ENCODE measurements at regions not wholly inside any gene's neighbourhood (a gene's known extent, or its start where the extent isn't known, plus 50 kb on each side); places are given as distances from the start of the nearest gene placed in this dataset.
"Not testable (repeated sequence)": the region's sequence is repeated elsewhere in the genome, so short reads cannot be mapped to it uniquely, and the experiment has no call there.

- no peak for DNase-seq (ENCODE audit: low read depth, low spot score)
Measured at GRCh38 chr18:43797347-43797746, 520.1 kb upstream of the SYT4 start.

DNA sequence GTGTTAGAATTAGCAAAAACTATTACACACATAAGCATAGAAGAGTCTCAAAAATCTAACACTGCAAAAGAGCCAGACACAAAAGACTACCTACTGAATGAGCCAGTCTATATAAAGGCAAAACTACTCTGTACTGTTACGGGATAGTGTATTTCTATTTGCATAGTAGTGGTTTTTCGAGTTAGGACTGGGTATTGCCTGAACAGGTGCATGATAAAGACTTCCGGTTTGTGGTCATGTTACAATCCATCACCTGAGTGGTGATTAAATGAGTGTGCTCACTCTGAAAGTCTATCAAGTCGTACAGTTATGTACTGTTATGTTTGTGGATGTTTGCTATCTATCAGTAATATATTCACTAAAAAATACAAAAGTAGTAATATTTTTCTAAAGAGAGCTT lies 523.3 kb upstream of the SYT4 start:
- DNase-seq (ENCODE audit: low read depth, low spot score) = no peak

- DNase-seq (ENCODE audit: low read depth, low spot score) = no peak
Measured at GRCh38 chr18:43805646-43806194, 528.4 kb upstream of the SYT4 start.

DNA sequence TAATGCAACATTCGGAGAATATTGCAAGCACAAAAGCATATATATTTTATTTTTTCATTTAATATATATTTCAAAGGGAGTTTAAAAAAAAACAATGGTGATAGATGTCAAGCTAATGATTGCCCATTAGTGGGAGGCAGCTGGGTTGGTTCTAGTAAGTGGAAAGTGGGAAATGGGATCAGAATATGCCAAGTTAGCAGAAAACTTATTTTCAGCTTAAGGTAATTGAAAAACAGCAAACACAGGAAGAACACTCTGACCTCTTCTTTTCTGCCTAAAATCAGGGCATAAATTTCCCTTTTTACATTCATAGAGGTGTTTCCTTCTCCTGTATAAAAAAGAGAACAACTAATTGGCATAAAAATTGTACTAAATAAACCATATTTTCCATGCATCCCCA lies 535.3 kb upstream of the SYT4 start:
- DNase-seq (ENCODE audit: low read depth, low spot score) = no peak

DNA sequence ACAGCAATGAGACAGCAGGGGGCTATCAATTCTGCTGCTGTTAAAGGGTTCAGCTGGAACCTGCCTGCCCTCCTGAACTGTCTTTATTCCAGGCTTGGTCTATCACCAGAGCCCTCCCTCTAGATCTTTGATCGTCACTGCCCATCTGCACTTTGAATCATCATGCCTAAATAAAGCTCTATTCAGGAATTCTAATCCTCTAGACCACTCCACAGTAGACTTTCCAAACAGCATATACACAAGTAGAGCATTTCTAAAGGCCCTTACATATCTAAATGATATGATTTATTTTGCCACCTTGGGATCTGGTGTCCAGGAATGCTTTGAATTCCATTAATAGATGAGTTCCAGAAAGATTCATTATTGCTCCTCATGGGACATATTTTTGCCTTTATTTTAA lies 542.1 kb upstream of the SYT4 start:
- no peak for DNase-seq (ENCODE audit: low read depth, low spot score)

GRCh38 chr18:43819873-43820272 lies 542.6 kb upstream of the SYT4 start:
- no peak for DNase-seq (ENCODE audit: low read depth, low spot score)

- no peak for DNase-seq (ENCODE audit: low read depth, low spot score)
Measured at GRCh38 chr18:43825768-43826167, 548.5 kb upstream of the SYT4 start.

- DNase-seq (ENCODE audit: low read depth, low spot score) = no peak
Measured at GRCh38 chr18:43826215-43826614, 548.9 kb upstream of the SYT4 start.

GRCh38 chr18:43827311-43827710 lies 550.0 kb upstream of the SYT4 start:
- DNase-seq (ENCODE audit: low read depth, low spot score) = no peak

DNA sequence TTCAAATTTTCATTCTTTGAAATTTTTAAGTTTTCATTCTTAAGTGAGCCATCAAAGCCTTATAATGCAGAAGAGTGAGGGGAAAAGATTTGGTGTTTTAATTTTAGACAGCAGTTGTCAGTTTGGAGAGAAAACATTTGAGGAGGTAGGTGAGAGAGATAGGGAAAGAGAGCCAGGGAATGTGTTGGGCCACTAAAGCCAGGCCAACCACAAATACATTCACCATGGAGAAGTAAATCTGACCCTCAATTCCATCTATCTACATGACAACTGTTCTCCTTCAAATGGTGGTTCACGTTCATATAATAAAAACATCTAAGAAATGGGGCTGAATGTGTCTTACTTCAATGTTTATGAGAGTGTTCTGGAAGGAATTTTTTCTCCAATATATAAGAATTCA lies 553.0 kb upstream of the SYT4 start:
- no peak for DNase-seq (ENCODE audit: low read depth, low spot score)

GRCh38 chr18:43830947-43831346 lies 553.7 kb upstream of the SYT4 start:
- DNase-seq (ENCODE audit: low read depth, low spot score) = no peak

GRCh38 chr18:43846299-43846698 lies 569.0 kb upstream of the SYT4 start:
- DNase-seq (ENCODE audit: low read depth, low spot score) = no peak

GRCh38 chr18:43847164-43848091 lies 570.1 kb upstream of the SYT4 start:
- peak; percentile 37 for DNase-seq (ENCODE audit: low read depth, low spot score)

DNA sequence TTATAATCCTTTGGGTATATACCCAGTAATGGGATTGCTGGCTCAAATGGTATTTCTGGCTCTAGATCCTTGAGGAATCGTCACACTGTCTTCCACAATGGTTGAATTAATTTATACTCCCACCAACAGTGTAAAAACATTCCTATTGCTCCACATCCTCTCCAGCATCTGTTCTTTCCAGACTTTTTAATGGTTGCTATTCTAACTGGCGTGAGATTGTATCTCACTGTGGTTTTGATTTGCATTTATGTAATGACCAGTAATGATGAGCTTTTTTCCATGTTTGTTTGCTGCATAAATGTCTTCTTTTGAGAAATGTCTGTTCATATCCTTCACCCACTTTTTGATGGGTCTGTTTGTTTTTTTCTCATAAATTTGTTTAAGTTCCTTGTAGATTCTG lies 572.5 kb upstream of the SYT4 start:
- not testable (repeated sequence) for DNase-seq (ENCODE audit: low read depth, low spot score)

DNA sequence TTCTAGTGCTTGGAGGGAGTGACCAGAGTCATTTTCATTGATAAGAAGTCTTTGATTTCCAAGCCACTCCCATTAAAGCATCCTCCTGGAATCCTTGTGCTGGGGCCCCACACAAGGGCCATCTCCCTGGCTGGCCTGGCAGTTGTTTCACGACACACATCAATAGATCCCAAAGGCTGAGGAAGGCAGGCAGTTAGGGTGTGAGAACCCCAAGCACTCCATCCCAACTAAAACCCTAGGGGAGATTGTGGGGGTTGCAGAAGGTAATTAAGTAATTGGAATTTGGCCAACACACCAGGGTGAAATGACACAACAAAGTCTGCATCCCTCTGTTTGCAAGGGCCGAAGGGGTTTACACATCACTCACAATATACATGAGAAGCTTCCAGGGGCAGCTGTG lies 578.1 kb upstream of the SYT4 start:
- no peak for DNase-seq (ENCODE audit: low read depth, low spot score)

GRCh38 chr18:43863180-43863579 lies 585.9 kb upstream of the SYT4 start:
- DNase-seq (ENCODE audit: low read depth, low spot score) = peak; percentile 76

DNA sequence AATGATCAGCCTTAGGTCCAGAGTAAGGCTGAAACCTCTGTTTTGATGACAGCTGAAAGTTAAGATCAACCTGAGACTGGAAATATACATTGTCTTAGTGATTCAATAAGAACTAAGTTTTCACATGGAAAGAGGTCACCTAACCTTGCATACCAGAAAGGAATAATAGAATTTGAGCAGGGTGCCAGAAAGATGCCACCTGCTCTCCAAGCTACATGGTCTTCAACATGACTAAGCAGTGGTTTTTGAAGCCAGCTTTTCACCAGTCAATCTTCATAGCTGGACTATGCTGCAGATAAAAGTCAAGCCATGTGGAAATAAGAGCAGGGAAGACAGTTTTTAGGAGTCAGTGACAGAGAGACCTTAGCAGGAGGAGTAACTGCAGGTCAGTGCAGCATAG lies 589.4 kb upstream of the SYT4 start:
- no peak for DNase-seq (ENCODE audit: low read depth, low spot score)

GRCh38 chr18:43868497-43868995 lies 591.3 kb upstream of the SYT4 start:
- no peak for DNase-seq (ENCODE audit: low read depth, low spot score)

- no peak for DNase-seq (ENCODE audit: low read depth, low spot score)
Measured at GRCh38 chr18:43869451-43870008, 592.2 kb upstream of the SYT4 start.

GRCh38 chr18:43870626-43871025 lies 593.3 kb upstream of the SYT4 start:
- no peak for DNase-seq (ENCODE audit: low read depth, low spot score)

DNA sequence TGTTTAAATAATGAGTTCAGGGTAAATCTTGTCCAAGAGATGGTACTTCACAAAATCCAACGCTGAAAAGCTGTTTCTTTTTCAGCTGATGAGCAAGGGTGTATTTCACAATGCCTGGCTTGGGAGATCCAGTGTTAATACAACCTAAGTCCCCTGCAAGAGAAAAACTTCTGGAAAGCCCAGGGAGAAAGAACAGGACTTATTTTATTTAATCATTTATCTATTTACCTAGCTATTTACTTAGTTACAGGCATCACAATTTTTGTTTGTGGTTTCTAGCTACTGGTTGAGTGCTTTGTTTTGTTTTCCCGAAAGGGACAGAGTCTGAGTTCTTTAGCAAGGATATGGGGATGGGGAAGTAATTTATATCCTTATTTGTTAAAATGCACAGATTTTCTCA lies 598.2 kb upstream of the SYT4 start:
- no peak for DNase-seq (ENCODE audit: low read depth, low spot score)

DNA sequence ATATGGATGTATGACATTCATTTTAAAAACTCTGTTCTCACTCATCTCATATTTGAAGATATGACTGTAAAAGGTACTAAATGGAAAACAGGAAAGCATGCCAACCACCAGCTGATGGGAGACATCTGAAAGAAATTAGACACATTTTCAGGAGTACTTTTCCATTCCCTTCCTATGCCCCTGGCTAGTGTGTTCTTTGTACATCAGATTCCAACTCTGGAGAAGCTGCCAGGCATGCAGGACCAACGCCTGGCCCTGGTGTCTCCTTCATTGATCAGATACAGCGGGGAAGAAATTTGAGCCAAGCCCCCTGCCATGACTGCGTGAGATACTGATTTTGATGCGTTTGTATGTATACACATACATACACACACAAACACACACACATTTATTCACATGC lies 599.0 kb upstream of the SYT4 start:
- no peak for DNase-seq (ENCODE audit: low read depth, low spot score)

- no peak for DNase-seq (ENCODE audit: low read depth, low spot score)
Measured at GRCh38 chr18:43876748-43877147, 599.5 kb upstream of the SYT4 start.
